ENCODE measurements at regions not wholly inside any gene's neighbourhood (a gene's known extent, or its start where the extent isn't known, plus 50 kb on each side); places are given as distances from the start of the nearest gene placed in this dataset.

DNA sequence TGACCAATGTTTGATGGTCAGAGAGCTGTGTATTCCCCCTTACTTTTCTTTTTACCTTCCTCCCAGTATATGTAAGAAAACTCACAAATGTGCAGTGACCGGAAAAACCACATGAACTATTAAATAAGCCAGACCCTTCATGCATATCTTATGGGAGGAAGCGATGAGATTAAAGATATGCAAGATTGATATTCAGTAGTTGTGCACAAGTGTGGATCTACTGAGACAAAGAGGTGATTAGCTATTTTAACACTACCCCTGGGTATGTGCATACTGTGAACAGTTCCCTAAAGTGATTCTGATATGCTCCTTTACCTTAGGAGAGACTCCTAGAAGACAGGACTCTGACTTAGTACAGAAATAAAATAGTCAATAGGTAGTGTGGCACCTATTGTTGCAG, 328.3 kb downstream of the EPHA4 start:
- H3K36me3 ChIP-seq = no peaks in the 10 kb centered on the region
- DNase-seq = no peak
- no peak for ATAC-seq
- H3K27ac ChIP-seq = no peak overlapping the region
- H3K27me3 ChIP-seq = no peaks in the 10 kb centered on the region
- intact Hi-C loops (cut with DNase I) = no loop called here
- no peak overlapping the region for H3K4me3 ChIP-seq
- no peaks in the 10 kb centered on the region for H3K4me1 ChIP-seq
- H3K9me3 ChIP-seq = no peaks in the 10 kb centered on the region
- TF ChIP-seq CTCF (IDR thresholded peaks at IDR 0.05) = no peak

DNA sequence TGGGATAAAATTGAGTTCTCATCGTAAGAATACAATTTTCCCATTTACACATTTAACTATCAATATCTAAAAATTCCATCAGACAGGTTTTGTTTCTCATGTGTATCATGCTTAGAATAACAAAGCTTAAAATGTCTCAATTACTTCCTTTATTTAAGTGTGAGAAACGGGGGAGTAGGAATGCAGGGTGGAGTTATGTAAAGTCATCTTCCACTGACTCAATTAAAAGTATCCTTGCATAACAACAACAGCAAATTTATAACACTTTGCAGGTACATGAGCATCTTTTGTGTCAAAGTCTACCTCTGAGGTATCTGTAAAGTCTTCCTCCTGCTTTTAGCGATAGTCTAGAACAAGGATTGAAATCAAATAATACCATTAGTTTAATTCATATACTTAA, 327.1 kb downstream of the EPHA4 start:
- Histone ChIP-seq H3K4me1 (no peaks in the 10 kb centered on the region), H3K27me3 (no peaks in the 10 kb centered on the region), H3K9me3 (no peaks in the 10 kb centered on the region), H3K27ac (no peak overlapping the region), H3K36me3 (no peaks in the 10 kb centered on the region), H3K4me3 (no peak overlapping the region)
- intact Hi-C loops (cut with DNase I) = no loop called here
- DNase-seq = no peak
- ATAC-seq = no peak
- TF ChIP-seq CTCF (IDR thresholded peaks at IDR 0.05) = no peak

GRCh38 chr2:221245772-221246171, 326.3 kb downstream of the EPHA4 start:
- Histone ChIP-seq H3K27me3 (no peaks in the 10 kb centered on the region), H3K36me3 (no peaks in the 10 kb centered on the region), H3K9me3 (no peaks in the 10 kb centered on the region), H3K4me1 (no peaks in the 10 kb centered on the region), H3K27ac (no peak overlapping the region), H3K4me3 (no peak overlapping the region)
- ATAC-seq (no peak), DNase-seq (no peak)
- TF ChIP-seq CTCF (IDR thresholded peaks at IDR 0.05) = no peak
- intact Hi-C loops (cut with DNase I) = no loop called here

- Histone ChIP-seq H3K4me3 (no peak overlapping the region), H3K27me3 (no peaks in the 10 kb centered on the region), H3K9me3 (no peaks in the 10 kb centered on the region), H3K4me1 (no peaks in the 10 kb centered on the region), H3K27ac (no peak overlapping the region), H3K36me3 (no peaks in the 10 kb centered on the region)
- peak; percentile 91 for ATAC-seq
- intact Hi-C loops (cut with DNase I) = no loop called here
- no peak for TF ChIP-seq CTCF (IDR thresholded peaks at IDR 0.05)
- DNase-seq = peak in 2 of 4 donors; percentile 7 to 34
These were observed 317.8 kb downstream of the EPHA4 start for GRCh38 chr2:221254299-221254698.

DNA sequence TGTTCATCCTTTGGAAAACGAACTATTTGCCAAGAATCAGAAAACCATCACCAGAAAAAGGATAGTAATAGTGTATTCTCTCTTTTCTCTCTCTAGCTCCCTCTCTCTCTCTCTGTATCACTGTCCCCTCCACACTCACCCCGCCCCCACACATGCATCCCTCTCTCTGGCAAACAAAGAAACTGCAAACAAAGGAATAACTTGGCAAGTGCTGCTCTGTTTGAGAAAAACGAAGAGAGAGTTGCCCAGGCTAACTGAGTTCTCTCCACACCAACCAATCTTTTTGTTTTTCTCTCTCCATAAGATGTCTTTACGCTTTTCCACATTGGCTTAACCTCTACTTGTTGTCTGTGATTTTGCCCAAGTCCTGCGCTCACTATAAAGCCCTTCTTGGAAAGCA, 316.2 kb downstream of the EPHA4 start:
- Histone ChIP-seq H3K4me3 (no peak overlapping the region), H3K9me3 (no peaks in the 10 kb centered on the region), H3K4me1 (no peaks in the 10 kb centered on the region), H3K27me3 (no peaks in the 10 kb centered on the region), H3K27ac (no peak overlapping the region), H3K36me3 (no peaks in the 10 kb centered on the region)
- no peak for TF ChIP-seq CTCF (IDR thresholded peaks at IDR 0.05)
- no peak for ATAC-seq
- no peak for DNase-seq
- intact Hi-C loops (cut with DNase I) = no loop called here
